ENCODE measurements at regions not wholly inside any gene's neighbourhood (a gene's known extent, or its start where the extent isn't known, plus 50 kb on each side); places are given as distances from the start of the nearest gene placed in this dataset.

DNA sequence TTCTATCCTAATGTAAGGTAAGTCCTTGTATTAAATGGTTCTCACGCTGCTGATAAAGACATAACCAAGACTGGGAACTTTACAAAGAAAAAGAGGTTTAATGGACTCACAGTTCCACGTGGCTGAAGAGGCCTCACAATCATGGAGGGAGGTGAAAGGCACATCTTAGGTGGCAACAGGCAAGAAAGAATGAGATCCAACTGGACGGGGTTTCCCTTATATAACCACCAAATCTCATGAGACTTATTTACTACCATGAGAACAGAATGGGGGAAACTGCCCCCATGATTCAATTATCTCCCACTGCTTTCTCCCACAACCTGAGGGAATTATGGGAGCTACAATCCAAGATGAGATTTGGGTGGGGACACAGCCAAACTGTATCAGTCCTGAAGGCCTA is 136.6 kb downstream of the HTR1B start:
- Histone ChIP-seq H3K4me3 (no peak overlapping the region), H3K36me3 (no peaks in the 10 kb centered on the region), H3K27me3 (ENCODE audit: low read depth) (no peaks in the 10 kb centered on the region), H3K9me3 (no peaks in the 10 kb centered on the region), H3K27ac (no peak overlapping the region), H3K4me1 (no peaks in the 10 kb centered on the region)
- intact Hi-C loops (cut with DNase I): no loop called here
- TF ChIP-seq, protein P1, sequence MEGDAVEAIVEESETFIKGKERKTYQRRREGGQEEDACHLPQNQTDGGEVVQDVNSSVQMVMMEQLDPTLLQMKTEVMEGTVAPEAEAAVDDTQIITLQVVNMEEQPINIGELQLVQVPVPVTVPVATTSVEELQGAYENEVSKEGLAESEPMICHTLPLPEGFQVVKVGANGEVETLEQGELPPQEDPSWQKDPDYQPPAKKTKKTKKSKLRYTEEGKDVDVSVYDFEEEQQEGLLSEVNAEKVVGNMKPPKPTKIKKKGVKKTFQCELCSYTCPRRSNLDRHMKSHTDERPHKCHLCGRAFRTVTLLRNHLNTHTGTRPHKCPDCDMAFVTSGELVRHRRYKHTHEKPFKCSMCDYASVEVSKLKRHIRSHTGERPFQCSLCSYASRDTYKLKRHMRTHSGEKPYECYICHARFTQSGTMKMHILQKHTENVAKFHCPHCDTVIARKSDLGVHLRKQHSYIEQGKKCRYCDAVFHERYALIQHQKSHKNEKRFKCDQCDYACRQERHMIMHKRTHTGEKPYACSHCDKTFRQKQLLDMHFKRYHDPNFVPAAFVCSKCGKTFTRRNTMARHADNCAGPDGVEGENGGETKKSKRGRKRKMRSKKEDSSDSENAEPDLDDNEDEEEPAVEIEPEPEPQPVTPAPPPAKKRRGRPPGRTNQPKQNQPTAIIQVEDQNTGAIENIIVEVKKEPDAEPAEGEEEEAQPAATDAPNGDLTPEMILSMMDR (IDR thresholded peaks at IDR 0.05): no peak
- no peak for DNase-seq
- no peak for ATAC-seq

DNA sequence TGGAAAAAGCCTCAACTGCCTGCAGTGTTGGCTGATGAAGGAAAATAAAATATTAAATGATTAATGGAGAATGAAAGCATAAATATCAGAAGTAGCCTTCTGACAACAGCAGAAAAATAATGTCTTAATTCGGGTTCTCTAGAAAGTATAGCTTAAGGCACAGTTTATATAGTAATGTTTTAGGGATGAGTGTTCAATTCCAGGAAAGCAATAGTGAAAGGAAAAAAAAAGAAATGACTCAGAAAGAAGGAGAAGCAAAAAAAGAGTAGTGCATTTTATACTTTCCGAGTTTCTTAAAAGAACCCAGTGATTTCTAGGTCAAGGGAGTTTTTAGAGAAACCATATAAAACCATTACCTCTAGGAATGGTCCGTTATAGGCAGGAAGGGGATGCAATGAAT is 137.3 kb downstream of the HTR1B start:
- DNase-seq: no peak
- no peaks in the 10 kb centered on the region for H3K4me1 ChIP-seq
- no peaks in the 10 kb centered on the region for H3K9me3 ChIP-seq
- no peak overlapping the region for H3K27ac ChIP-seq
- intact Hi-C loops (cut with DNase I): no loop called here
- H3K27me3 ChIP-seq (ENCODE audit: low read depth): no peaks in the 10 kb centered on the region
- ATAC-seq: no peak
- H3K36me3 ChIP-seq: no peaks in the 10 kb centered on the region
- TF ChIP-seq, protein P1 (IDR thresholded peaks at IDR 0.05): no peak
- H3K4me3 ChIP-seq: no peak overlapping the region

DNA sequence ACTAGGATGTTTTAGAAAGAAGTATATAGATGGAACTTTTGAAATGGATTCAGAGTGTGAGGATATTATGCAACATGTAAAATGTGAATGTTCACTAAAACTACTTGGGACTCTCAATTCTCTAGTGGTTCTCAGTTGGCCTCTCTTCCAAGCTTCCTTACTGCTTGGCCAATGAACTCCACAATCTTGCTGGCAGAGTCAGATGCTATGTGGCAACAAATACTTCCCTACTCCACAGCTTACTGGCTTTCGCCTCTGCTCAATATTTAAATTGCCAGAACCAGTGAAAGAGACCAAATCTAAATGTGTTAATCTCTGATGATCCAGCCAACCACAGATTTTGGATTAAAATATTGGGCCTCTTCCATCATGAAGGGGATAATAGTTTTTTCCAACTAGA is 138.4 kb downstream of the HTR1B start:
- H3K27me3 ChIP-seq (ENCODE audit: low read depth): no peaks in the 10 kb centered on the region

DNA sequence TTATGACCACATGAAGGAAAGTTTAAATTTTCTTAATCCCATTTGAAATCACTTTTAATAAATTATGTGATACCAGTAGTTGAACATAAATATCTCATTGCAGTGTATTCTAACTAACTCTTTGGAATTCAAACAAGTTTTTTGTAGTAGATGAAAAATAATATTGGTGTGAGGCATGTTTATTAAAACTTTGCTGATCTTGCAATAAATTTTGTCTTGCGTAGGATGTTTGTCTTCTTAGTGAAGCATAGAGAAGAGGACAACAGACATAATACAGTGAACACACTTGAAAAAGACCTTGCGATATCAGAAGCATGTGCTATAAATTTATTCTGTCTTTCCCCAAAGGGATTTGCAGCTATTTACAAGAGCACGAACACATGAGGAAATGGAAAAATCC is 140.7 kb downstream of the HTR1B start:
- ATAC-seq: no peak
- Histone ChIP-seq H3K27ac (no peak overlapping the region), H3K4me3 (no peak overlapping the region), H3K36me3 (no peaks in the 10 kb centered on the region), H3K27me3 (ENCODE audit: low read depth) (no peaks in the 10 kb centered on the region), H3K4me1 (no peaks in the 10 kb centered on the region), H3K9me3 (no peaks in the 10 kb centered on the region)
- TF ChIP-seq, protein P1 (IDR thresholded peaks at IDR 0.05): no peak
- no peak for DNase-seq
- intact Hi-C loops (cut with DNase I): no loop called here

More for the DNA sequence above, 138.4 kb downstream of the HTR1B start:
- no peaks in the 10 kb centered on the region for H3K9me3 ChIP-seq
- ATAC-seq: no peak
- H3K4me3 ChIP-seq: no peak overlapping the region
- no peak overlapping the region for H3K27ac ChIP-seq
- no peak for DNase-seq
- TF ChIP-seq, protein P1 (IDR thresholded peaks at IDR 0.05): no peak
- H3K4me1 ChIP-seq: no peaks in the 10 kb centered on the region
- no peaks in the 10 kb centered on the region for H3K36me3 ChIP-seq
- intact Hi-C loops (cut with DNase I): no loop called here

DNA sequence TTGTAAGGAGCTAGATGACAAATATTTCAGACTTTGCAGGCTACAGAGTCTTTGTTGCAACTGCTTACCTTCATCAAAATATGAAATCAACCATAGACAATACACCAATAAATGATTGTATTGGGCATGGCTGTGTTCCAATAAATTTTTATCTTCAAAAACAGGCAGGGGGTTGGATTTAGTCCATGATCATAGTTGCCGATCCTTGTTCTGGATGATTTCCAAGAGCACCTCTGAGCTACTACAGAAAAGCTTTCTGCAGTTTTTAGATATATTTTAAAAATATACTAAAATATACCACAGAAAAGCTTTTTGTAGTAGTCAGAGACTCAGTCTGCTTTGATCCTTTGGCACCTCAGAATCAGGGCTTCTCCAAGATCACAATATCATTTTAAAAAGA is 145.0 kb downstream of the HTR1B start:
- no peaks in the 10 kb centered on the region for H3K36me3 ChIP-seq
- no peak overlapping the region for H3K27ac ChIP-seq
- H3K4me1 ChIP-seq: no peaks in the 10 kb centered on the region
- ATAC-seq: no peak
- no peak for DNase-seq
- TF ChIP-seq, protein P1 (IDR thresholded peaks at IDR 0.05): no peak
- H3K27me3 ChIP-seq (ENCODE audit: low read depth): no peaks in the 10 kb centered on the region
- H3K4me3 ChIP-seq: no peak overlapping the region
- intact Hi-C loops (cut with DNase I): no loop called here
- H3K9me3 ChIP-seq: no peaks in the 10 kb centered on the region

DNA sequence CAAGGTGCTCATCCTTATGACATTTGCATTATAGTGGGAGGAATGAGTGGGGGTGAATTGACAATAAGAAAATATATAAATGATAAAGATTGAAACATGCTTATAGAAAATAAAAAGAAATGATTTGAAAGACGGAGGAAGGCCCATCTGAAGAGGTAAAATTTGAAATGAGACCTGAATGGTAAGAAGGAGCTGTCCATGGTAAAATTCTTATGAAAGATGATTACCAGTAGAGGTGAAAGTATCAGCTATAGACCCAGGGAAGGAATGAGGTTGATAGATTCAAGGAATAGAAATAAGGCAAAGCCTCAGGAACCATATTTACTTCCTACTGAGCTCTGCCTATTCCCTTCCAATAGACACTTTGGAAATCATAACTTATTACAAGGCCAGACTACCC is 149.7 kb downstream of the HTR1B start:
- TF ChIP-seq, protein P1 (IDR thresholded peaks at IDR 0.05): no peak
- intact Hi-C loops (cut with DNase I): no loop called here
- no peaks in the 10 kb centered on the region for H3K4me1 ChIP-seq
- no peak overlapping the region for H3K4me3 ChIP-seq
- H3K27ac ChIP-seq: no peak overlapping the region
- DNase-seq (no peak), ATAC-seq (no peak)
- no peaks in the 10 kb centered on the region for H3K9me3 ChIP-seq
- H3K36me3 ChIP-seq: no peaks in the 10 kb centered on the region
- no peaks in the 10 kb centered on the region for H3K27me3 ChIP-seq (ENCODE audit: low read depth)
